GM12872 (cell line): ENCODE measurements at regions not wholly inside any gene's neighbourhood (a gene's known extent, or its start where the extent isn't known, plus 50 kb on each side); places are given as distances from the start of the nearest gene placed in this dataset.

Source experiments
- CTCF ChIP-seq: IDR thresholded peaks from 3 replicates; pipeline ENCODE4 v1.5.1; 2011; ENCODE audit warnings: low read depth, mild to moderate bottlenecking, low read length, moderate library complexity; ENCODE audit not compliant: insufficient read depth

GRCh38 chr2:9087121-9087681 lies 83.7 kb upstream of the MBOAT2 start:
- TF ChIP-seq CTCF = no peak

DNA sequence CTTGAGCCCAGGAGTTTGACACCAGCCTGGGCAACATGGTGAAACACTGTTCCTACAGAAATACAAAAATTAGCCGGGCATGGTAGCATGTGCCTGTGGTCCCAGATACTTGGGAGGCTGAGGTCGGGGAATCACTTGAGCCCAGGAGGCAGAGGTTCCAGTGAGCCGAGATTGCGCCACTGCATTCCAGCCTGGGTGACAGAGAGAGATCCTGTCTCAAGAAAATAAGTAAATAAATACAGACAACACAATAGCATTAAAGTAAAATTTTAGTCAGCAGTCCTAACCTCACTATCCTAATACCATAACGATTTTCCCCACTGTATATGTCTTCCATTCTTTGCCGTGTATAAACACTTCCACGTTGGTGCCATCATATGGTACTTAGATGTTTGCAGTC lies 83.0 kb upstream of the MBOAT2 start:
- TF ChIP-seq CTCF = no peak

- no peak for TF ChIP-seq CTCF
Observed at GRCh38 chr2:9085353-9085752, 81.9 kb upstream of the MBOAT2 start.

GRCh38 chr2:9083287-9083686 lies 79.8 kb upstream of the MBOAT2 start:
- no peak for TF ChIP-seq CTCF

- TF ChIP-seq CTCF = no peak
Observed at GRCh38 chr2:9082158-9082557, 78.7 kb upstream of the MBOAT2 start.

DNA sequence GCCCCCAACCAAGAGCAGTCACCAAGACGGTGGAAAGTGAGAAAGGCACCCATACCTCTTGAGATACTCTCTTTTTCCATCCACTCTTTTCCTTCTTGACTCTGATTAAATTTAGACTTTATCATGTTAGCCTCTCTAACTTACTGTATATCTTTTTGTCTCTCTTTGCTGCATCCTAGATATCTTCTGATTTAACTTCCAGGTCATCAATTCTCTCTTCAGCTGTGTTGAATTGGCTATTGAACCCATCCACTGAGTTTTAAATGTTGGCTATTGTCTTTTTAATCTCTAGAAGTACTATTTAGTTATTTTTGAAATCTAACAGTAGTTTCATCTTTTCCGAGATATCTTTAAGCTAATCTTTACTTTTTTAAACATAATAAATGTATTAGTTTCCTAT lies 78.3 kb upstream of the MBOAT2 start:
- TF ChIP-seq CTCF = no peak

DNA sequence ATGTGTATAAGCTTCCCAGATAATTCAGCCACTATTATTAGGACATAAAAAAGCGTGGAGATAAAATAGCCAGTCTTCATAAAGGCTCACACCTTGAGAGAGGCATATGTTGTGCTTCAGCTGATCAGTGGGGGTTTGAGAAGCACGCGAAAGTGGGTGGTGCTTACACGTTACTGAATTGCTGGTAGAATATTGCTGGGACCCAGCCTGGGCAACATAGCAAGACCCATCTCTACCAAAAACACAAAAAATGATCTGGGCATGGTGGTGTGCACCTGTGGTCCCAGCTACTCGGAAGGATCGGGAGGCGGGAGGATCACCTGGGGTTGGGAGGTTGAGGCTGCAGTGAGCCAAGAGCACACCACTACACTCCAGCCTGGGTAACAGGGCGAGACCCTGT lies 74.9 kb upstream of the MBOAT2 start:
- TF ChIP-seq CTCF = no peak
